ENCODE measurements at regions not wholly inside any gene's neighbourhood (a gene's known extent, or its start where the extent isn't known, plus 50 kb on each side); places are given as distances from the start of the nearest gene placed in this dataset.

DNA sequence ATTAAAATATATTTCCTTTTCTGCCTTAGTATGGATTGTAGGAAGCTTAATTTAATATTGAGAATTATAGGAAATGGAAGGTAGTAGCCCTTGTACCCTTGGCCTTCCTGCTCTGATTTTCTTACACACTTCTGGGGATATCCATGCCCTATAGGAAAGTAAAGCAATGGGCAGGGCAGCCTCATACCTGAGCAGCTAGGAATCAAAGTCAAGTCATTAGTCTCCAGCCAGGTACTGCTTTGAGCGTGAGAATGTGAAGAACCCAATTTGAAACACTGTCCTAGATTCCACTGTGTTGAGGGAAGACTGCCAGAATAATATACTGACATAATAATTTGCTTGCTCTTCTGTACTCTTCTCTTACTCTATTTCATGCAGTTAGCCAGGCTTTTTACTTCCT is 51.0 kb upstream of the L3MBTL3 start:
- no peak overlapping the region for H3K4me3 ChIP-seq (ENCODE audit: low read depth, low read length)
- TF ChIP-seq CTCF (IDR thresholded peaks at IDR 0.05; ENCODE audit: low read depth, low read length, missing control alignments), result no peak
- DNase-seq (ENCODE audit: low read depth), result no peak

- TF ChIP-seq CTCF (IDR thresholded peaks at IDR 0.05; ENCODE audit: low read depth, low read length, missing control alignments), result no peak
- H3K4me3 ChIP-seq (ENCODE audit: low read depth, low read length), result no peak overlapping the region
- no peak for DNase-seq (ENCODE audit: low read depth)
These were observed 52.3 kb upstream of the L3MBTL3 start for GRCh38 chr6:129966125-129966524.

- no peak overlapping the region for H3K4me3 ChIP-seq (ENCODE audit: low read depth, low read length)
- DNase-seq (ENCODE audit: low read depth), result no peak
- TF ChIP-seq CTCF (IDR thresholded peaks at IDR 0.05; ENCODE audit: low read depth, low read length, missing control alignments), result no peak
These were observed 53.3 kb upstream of the L3MBTL3 start for GRCh38 chr6:129965096-129965495.

GRCh38 chr6:129959358-129959930 is 58.9 kb upstream of the L3MBTL3 start:
- no peak for DNase-seq (ENCODE audit: low read depth)
- H3K4me3 ChIP-seq (ENCODE audit: low read depth, low read length), result no peak overlapping the region
- no peak for TF ChIP-seq CTCF (IDR thresholded peaks at IDR 0.05; ENCODE audit: low read depth, low read length, missing control alignments)

DNA sequence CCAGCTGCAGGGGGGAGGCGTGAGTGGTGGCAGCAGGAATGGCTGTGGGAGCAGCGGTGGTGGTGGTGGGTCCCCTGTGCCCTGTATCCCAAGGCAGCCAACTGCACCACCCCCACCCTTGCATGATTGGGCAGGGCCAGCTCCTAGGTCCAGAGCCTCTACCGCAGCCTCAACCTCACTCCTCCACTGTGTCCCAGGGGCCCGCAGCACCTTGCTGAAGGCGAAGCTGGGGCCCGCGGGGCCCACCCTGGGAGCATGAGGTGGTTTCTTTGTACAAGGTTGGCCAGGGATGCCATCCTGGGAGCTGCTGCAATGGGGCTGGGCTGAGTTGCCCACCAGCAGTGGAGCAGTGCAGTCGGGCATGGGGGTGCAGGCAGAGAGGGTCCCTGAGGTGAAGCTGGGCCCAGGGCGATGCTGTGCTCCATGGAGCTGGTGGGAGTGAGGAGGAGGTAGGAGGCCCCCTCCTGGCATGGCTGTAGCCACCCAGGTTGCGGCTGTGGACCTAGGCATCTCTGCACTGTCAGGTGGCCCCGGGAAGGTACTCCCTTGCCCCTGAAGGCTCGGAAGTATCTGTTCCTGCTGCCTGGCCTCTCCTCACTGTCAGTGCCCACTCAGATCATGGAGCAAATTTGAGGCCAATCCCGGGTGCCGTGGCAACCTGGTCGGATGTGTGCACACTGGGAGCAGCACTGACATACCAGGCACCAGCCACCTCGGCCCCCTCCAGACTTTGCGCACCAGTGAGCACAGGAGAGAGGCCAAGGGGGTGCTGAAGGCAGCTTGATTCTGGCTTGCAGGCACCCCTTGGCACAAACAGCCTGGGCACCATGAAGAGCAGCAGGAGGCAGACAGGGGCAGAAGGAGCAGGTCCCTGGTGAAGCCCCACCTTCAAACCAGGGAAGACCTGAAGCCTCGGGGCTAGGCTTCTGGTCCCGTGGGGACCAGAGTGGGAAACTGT is 60.2 kb upstream of the L3MBTL3 start:
- DNase-seq (ENCODE audit: low read depth), result no peak
- TF ChIP-seq CTCF (IDR thresholded peaks at IDR 0.05; ENCODE audit: low read depth, low read length, missing control alignments), result no peak

GRCh38 chr6:129955584-129955983 is 62.8 kb upstream of the L3MBTL3 start:
- no peak for DNase-seq (ENCODE audit: low read depth)
- no peak for TF ChIP-seq CTCF (IDR thresholded peaks at IDR 0.05; ENCODE audit: low read depth, low read length, missing control alignments)
- no peak overlapping the region for H3K4me3 ChIP-seq (ENCODE audit: low read depth, low read length)

More for the DNA sequence above, 60.2 kb upstream of the L3MBTL3 start:
- no peak overlapping the region for H3K4me3 ChIP-seq (ENCODE audit: low read depth, low read length)
